IPS-20b (cell line): ENCODE measurements at regions not wholly inside any gene's neighbourhood (a gene's known extent, or its start where the extent isn't known, plus 50 kb on each side); places are given as distances from the start of the nearest gene placed in this dataset.
"Not testable (repeated sequence)": the region's sequence is repeated elsewhere in the genome, so short reads cannot be mapped to it uniquely, and the experiment has no call there.

ENCODE experiments used
- H3K27ac ChIP-seq: one replicate; pipeline ENCODE4 v1.5.1; 2013; ENCODE audit warnings: low read length
- H3K27me3 ChIP-seq: 2 replicates; pipeline ENCODE4 v1.6.1; 2013; ENCODE audit warnings: mild to moderate bottlenecking, low read length, inconsistent platforms; ENCODE audit not compliant: insufficient read depth
- H3K36me3 ChIP-seq: 2 replicates; pipeline ENCODE4 v1.6.1; 2013; ENCODE audit warnings: low read depth, mild to moderate bottlenecking, inconsistent platforms, low read length, moderate library complexity; ENCODE audit not compliant: insufficient read depth
- H3K4me1 ChIP-seq: 2 replicates; pipeline ENCODE4 v1.6.1; 2013; ENCODE audit warnings: mild to moderate bottlenecking, control low read depth, inconsistent platforms, low read length, moderate library complexity; ENCODE audit not compliant: insufficient read depth
- H3K4me3 ChIP-seq: 2 replicates; pipeline ENCODE4 v1.5.1; 2013; ENCODE audit warnings: mild to moderate bottlenecking, low read length, inconsistent platforms
- H3K9ac ChIP-seq: 2 replicates; pipeline ENCODE4 v1.6.1; 2013; ENCODE audit warnings: low read depth, mild to moderate bottlenecking, inconsistent platforms, low read length, moderate library complexity
- H3K9me3 ChIP-seq: 2 replicates; pipeline ENCODE4 v1.6.1; 2013; ENCODE audit warnings: mild to moderate bottlenecking, low read depth, low read length, inconsistent platforms; ENCODE audit not compliant: insufficient read depth

DNA sequence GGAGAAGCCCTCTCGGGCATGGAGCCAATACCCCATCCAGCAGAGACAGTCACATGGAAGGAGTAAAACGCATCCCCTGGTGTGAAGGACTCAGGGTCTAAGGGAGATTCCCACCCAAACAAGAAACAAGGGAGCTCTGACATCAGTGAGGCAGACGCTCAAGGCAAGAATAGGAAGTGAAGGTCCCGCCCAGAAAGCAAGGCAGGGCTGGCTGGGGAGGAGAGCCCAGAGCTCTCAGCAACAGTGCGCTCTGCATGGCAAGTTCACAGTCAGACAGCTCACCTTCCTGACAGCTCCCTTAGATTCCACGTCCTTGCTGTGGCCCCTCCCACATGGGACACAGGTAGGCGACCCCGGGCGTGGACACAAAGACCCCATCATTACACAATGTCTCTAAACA, 85.6 kb downstream of the TTLL2 start:
- Histone ChIP-seq H3K36me3 (no peaks in the 10 kb centered on the region), H3K9me3 (no peaks in the 10 kb centered on the region), H3K4me1 (no peaks in the 10 kb centered on the region; the same call in 1 of the 2 replicates), H3K4me3 (no peak overlapping the region), H3K9ac (no peak overlapping the region), H3K27ac (no peak overlapping the region), H3K27me3 (no peaks in the 10 kb centered on the region)

DNA sequence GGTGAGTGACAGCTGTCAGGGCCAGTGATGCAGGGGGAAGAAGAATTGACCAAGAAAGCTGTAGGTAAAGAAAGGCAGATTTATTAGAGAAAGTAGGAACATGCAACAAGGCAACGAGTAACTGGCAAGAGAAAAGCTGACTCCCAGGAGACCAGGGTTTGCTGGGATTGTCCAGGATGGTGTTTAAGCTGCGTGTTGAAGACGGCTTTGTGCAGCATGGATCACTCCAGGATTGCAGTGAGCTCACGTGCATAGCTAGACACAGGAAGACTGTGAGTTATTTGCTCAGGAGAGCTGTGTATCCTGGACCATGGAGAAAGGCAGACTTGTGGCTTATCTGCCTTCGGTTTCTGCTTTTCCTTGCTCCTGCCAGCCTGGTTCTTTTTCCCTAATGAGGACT, 87.6 kb downstream of the TTLL2 start:
- H3K4me1 ChIP-seq, result no peaks in the 10 kb centered on the region; the same call in 1 of the 2 replicates
- no peaks in the 10 kb centered on the region for H3K36me3 ChIP-seq
- no peaks in the 10 kb centered on the region for H3K9me3 ChIP-seq
- no peaks in the 10 kb centered on the region for H3K27me3 ChIP-seq
- H3K9ac ChIP-seq, result no peak overlapping the region
- H3K4me3 ChIP-seq, result no peak overlapping the region
- no peak overlapping the region for H3K27ac ChIP-seq

DNA sequence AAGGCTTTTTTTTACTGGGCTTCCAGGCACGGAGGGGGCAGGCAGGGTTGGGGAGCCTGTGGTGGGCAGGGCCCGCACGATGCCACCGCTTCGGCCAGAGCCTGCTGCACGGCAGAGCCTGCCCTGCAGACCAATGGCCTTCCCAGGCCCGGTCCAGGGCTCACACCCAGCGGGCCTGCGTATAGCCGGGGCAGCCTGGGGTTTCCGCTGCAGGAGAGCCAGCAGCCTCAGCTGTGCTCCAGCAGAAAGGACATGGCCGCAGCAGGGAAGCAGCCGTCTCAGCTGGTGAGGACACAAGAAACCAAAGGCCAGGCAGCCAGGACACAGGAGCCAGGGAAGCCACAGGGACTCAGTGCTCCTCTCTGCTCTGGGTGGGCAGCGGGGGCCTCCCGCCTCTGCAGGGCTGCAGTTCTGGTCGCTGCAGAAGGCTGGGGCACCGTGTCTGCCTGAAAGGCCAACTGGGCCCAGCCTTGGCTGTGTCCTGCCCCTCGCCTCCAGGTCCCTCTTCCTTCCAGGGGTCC, 90.6 kb downstream of the TTLL2 start:
- Histone ChIP-seq H3K9me3 (no peaks in the 10 kb centered on the region), H3K4me3 (no peak overlapping the region)

DNA sequence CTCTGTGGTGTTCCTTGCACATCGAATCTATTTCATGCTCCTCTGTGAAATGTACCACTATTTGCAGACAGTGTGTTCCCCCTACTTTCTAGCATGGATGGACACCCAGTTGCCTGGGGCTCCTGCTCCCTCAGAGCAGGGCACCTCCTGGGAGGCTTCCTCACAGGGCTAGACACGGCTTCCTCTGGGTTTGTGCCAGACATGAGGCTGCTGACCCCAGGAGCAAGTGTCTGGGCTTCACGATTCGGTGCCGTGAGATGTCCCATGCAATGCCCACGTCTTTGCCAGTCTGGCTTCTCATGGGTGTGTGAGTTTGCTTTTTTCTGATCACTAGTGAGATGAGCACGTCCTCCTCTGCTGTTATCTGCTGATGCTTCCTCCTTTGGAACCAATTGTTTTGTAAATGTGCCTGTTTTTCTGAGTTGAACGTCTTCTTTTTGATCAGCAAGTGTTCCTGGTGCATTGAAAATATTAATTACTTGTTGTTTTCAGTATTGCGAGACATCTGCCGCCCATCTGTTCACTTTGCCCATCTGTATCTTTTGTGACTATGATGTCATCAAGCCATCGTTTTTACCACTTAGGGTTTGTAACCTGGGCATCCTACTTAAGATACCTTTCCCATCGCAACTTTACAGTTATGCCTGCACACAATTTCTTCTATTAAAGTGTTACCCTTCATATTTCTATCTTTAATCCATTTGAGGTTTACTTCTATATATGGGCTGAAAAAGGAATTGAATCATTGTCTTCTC, 92.0 kb downstream of the TTLL2 start:
- Histone ChIP-seq H3K27ac (no peak overlapping the region), H3K9ac (no peak overlapping the region), H3K4me3 (no peak overlapping the region), H3K36me3 (no peaks in the 10 kb centered on the region), H3K27me3 (no peaks in the 10 kb centered on the region), H3K9me3 (no peaks in the 10 kb centered on the region), H3K4me1 (peaks cover 3% of the 10 kb centered on the region; the same call in 1 of the 2 replicates)

More for the DNA sequence above, 90.6 kb downstream of the TTLL2 start:
- no peaks in the 10 kb centered on the region for H3K36me3 ChIP-seq
- H3K4me1 ChIP-seq, result peaks cover 3% of the 10 kb centered on the region; the same call in 1 of the 2 replicates
- H3K27ac ChIP-seq, result no peak overlapping the region
- no peak overlapping the region for H3K9ac ChIP-seq
- no peaks in the 10 kb centered on the region for H3K27me3 ChIP-seq

DNA sequence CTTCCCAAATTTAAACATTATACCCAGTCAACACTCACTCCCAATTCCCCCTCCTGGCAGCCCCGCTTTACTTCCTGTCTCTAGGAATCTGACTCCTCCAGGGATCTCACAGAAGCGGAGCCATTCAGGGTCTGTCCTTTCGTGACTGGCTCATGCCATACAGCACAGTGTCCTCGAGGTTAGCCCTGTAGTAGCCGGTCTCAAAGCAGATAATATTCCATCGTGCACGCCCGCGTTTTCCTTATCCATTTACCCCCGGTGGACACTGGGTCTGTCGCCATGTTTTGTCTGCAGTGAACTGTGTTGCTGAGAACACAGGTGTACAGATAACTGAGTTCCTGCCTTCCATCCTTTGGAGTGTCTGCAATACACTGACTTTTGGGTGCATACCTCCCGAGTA, 95.3 kb downstream of the TTLL2 start:
- no peak overlapping the region for H3K9ac ChIP-seq
- H3K4me1 ChIP-seq, result peaks cover 3% of the 10 kb centered on the region; the same call in 1 of the 2 replicates
- no peaks in the 10 kb centered on the region for H3K27me3 ChIP-seq
- H3K9me3 ChIP-seq, result no peaks in the 10 kb centered on the region
- H3K27ac ChIP-seq, result no peak overlapping the region
- H3K36me3 ChIP-seq, result no peaks in the 10 kb centered on the region
- no peak overlapping the region for H3K4me3 ChIP-seq

DNA sequence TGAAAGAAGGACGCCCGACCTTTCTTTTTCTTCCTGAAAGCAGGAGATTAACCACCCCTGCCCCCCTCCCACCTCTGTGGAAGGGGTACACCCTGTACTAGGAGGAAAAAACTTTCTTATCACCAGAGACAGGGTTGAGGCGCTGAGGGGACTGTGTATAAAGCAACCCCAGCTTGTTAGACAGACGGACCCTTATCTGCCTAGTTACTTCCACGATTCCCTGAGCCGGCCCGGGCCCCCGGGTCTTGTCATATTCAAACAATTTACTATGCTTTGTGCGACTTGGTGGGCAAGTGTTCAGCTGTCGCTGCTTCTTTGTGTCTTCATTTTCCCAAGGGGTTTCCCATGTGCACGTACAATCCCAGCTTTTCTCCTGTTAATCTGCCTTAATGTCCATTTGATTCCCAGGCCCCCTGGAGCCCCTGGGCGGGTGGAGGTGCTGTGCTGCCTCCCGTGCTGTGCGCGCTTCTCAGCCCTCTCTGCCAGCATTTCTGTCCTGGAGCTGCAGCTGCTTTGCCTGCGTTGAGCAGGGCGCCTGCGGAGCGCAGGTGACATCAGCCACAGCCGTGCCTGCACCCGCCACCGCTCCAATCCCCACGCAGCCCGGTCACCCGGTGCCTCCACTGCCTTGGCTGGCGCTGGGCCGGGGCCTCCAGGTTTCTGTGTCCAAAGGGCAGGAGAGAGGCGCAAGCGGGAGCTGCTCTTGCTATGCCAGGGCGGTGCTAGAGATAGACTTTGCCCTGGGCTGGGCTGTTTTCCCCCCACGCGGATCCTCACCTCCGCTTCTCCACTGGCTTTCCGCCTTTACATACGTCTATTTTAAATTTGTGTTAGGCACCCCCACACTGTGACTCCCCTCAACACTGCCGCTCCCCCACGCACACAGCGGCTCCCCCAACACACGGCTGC, 96.2 kb downstream of the TTLL2 start:
- Histone ChIP-seq H3K4me1 (peaks cover 3% of the 10 kb centered on the region; the same call in 1 of the 2 replicates), H3K9ac (no peak overlapping the region), H3K9me3 (no peaks in the 10 kb centered on the region), H3K27me3 (no peaks in the 10 kb centered on the region), H3K27ac (no peak overlapping the region), H3K36me3 (no peaks in the 10 kb centered on the region), H3K4me3 (no peak overlapping the region)

DNA sequence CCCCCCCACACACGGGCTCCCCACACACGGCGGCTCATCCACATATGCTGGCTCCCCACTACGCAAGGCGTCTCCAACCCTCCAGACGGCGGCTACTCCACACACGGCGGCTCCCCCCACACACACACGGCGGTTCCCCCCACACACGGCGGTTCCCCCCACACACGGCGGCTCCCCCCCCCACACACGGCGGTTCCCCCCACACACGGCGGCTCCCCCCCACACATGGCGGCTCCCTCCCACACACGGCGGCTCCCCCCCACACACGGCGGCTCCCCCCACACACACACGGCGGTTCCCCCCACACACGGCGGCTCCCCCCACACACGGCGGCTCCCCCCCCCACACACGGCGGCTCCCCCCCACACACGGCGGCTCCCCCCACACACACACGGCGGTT, 97.1 kb downstream of the TTLL2 start:
- H3K4me3 ChIP-seq, H3K4me1 ChIP-seq, H3K36me3 ChIP-seq, H3K27ac ChIP-seq, H3K27me3 ChIP-seq, H3K9me3 ChIP-seq, H3K9ac ChIP-seq: not testable (repeated sequence)

DNA sequence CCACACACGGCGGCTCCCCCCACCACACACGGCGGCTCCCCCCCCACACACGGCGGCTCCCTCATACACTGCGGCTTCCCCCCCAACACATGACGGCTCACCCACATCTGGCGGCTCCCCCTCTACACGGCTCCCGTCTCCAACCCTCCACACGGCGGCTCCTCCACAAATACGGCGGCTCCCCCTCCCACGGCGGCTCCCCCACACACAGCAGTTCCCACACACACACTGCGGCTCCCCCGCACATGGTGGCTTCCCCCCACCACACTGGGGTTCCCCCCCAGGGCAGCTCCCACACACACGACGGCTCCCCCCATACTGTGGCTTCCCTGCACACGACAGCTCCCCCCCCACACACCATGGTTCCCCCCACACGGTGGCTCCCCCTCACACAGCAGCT, 98.0 kb downstream of the TTLL2 start:
- Histone ChIP-seq H3K36me3 (no peaks in the 10 kb centered on the region), H3K4me3 (no peak overlapping the region), H3K9me3 (no peaks in the 10 kb centered on the region)

DNA sequence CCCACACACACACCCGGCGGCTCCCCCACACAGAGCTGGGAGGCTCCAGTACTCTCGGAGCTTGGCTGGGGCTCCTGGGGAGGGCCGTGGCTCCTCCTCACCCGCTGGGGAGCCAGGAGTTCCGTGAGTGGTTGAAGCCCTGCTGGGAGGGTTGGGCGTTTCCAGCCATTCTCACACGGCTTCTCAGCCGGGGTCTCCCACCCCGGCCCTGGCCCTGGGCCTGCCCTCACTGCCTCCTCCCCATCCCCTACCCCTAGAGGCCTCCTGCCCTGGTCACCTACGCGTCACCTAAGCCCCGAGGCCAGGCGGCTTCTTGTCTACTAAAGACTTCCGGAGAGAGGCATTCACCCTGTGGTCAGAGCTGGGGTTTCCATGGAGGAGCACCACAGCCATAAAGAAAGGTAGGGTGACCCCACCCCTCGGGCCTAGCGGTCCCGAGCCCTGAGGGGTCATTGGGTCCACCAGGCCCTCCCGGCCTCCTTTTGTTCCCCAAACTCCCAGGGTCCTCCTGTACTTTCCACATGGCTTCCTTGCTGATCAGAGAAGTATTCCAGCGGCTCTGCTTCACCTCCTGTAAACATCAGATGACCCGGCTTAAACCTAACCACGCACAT, 99.3 kb downstream of the TTLL2 start:
- no peak overlapping the region for H3K27ac ChIP-seq
- no peaks in the 10 kb centered on the region for H3K36me3 ChIP-seq
- peaks cover 3% of the 10 kb centered on the region; the same call in 1 of the 2 replicates for H3K4me1 ChIP-seq
- no peak overlapping the region for H3K9ac ChIP-seq
- H3K9me3 ChIP-seq, result no peaks in the 10 kb centered on the region
- no peaks in the 10 kb centered on the region for H3K27me3 ChIP-seq
- no peak overlapping the region for H3K4me3 ChIP-seq

More for the DNA sequence above, 98.0 kb downstream of the TTLL2 start:
- H3K27me3 ChIP-seq, result no peaks in the 10 kb centered on the region
- peaks cover 3% of the 10 kb centered on the region; the same call in 1 of the 2 replicates for H3K4me1 ChIP-seq
- H3K27ac ChIP-seq, result no peak overlapping the region
- no peak overlapping the region for H3K9ac ChIP-seq

DNA sequence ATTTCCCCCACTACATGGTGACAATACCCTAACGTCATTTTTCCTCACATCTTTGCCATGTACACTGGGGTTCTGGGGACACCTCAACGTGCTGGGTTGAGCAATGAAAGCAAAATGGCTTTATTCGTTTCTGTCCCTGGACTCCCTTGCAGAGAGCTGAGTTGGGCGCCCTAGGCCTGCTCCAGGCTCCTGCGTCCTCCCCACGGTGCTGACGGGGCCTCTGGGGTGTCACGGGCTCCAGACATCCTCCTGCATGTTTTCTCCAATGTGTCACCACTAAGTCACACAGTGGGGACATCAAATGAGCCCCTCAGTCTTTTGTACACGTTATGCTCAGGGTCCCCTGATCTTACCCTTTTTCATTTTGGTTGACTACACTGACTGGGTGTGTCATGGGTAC, 99.8 kb downstream of the TTLL2 start:
- Histone ChIP-seq H3K27ac (no peak overlapping the region), H3K4me3 (no peak overlapping the region), H3K9ac (no peak overlapping the region), H3K4me1 (peaks cover 3% of the 10 kb centered on the region; the same call in 1 of the 2 replicates), H3K9me3 (no peaks in the 10 kb centered on the region), H3K36me3 (no peaks in the 10 kb centered on the region), H3K27me3 (no peaks in the 10 kb centered on the region)

DNA sequence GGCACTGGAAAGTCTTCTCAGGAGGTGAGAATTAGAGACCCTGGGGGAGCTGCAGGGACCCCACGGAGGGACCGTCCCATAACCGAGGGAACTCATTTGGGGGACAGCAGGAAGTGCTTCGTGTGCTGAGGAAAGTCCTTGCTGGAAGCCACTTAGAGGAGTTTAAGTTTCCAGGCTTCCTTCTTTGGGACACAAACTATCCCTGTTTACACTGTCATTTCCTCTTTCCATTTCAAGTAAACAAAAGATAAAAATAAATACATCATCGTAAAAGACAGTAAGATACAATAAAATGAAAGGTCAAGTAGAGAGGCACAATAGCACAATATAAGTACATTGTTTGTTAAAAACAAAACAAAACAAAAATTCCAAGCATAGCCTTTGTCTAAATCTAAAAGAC, 101.2 kb downstream of the TTLL2 start:
- Histone ChIP-seq H3K27ac (no peak overlapping the region), H3K9ac (no peak overlapping the region), H3K9me3 (no peaks in the 10 kb centered on the region), H3K4me1 (no peaks in the 10 kb centered on the region), H3K4me3 (no peak overlapping the region), H3K36me3 (no peaks in the 10 kb centered on the region), H3K27me3 (no peaks in the 10 kb centered on the region)
